Keratinocyte (primary cell): ENCODE measurements at regions not wholly inside any gene's neighbourhood (a gene's known extent, or its start where the extent isn't known, plus 50 kb on each side); places are given as distances from the start of the nearest gene placed in this dataset.

ENCODE experiments used
- DNase-seq: peaks from one replicate; pipeline ENCODE4 v3.0.0-alpha.2; 2011; ENCODE audit warnings: low read depth, missing footprints, low spot score
- FAIRE-seq: peaks from 2 replicates; lab custom pipeline; 2011; peaks lifted over from hg19 to GRCh38; lab: Jason Lieb, UNC
- H2AFZ ChIP-seq: 2 replicates; pipeline ENCODE4 v1.6.0; 2012; ENCODE audit warnings: low read length, control low read depth, inconsistent platforms; ENCODE audit not compliant: control insufficient read depth
- H3K27ac ChIP-seq: 2 replicates; pipeline ENCODE4 v1.5.1; 2011; ENCODE audit warnings: low read length; ENCODE audit not compliant: control insufficient read depth, insufficient read depth
- H3K27me3 ChIP-seq: 3 replicates; pipeline ENCODE4 v1.6.0; 2011; ENCODE audit warnings: low read length; ENCODE audit not compliant: control insufficient read depth, insufficient read depth; ENCODE audit errors: extremely low read depth
- H3K36me3 ChIP-seq, 2 experiments: 2 replicates in 1 of 2; 3 replicates in 1 of 2; pipeline ENCODE4 v1.5.1; 2011; ENCODE audit warnings: low read length in 2 of 2, mild to moderate bottlenecking in 1 of 2; ENCODE audit not compliant: control insufficient read depth in 2 of 2, insufficient read depth in 2 of 2; ENCODE audit errors: extremely low read depth in 1 of 2
- H3K4me1 ChIP-seq: 3 replicates; pipeline ENCODE4 v1.5.1; 2011; ENCODE audit warnings: low read length; ENCODE audit not compliant: control insufficient read depth, insufficient read depth; ENCODE audit errors: extremely low read depth
- H3K4me2 ChIP-seq: 3 replicates; pipeline ENCODE4 v1.6.0; 2011; ENCODE audit warnings: low read depth, low read length; ENCODE audit not compliant: control insufficient read depth, insufficient read depth; ENCODE audit errors: extremely low read depth
- H3K4me3 ChIP-seq, 3 experiments: fragments of 200-600 bp in 1 of 3; sonication (generic) in 1 of 3; 2 replicates in 2 of 3; 3 replicates in 1 of 3; pipeline ENCODE4 v1.5.1; 2011 to 2016; ENCODE audit warnings: low read length in 3 of 3, mild to moderate bottlenecking in 3 of 3, control low read depth in 2 of 3, inconsistent platforms in 1 of 3, low read depth in 1 of 3, mixed read lengths in 1 of 3, mixed run types in 1 of 3, moderate library complexity in 1 of 3; ENCODE audit not compliant: control insufficient read depth in 2 of 3, insufficient read depth in 2 of 3; ENCODE audit errors: extremely low read depth in 1 of 3
- H3K79me2 ChIP-seq: 2 replicates; pipeline ENCODE4 v1.6.0; 2012; ENCODE audit warnings: low read length; ENCODE audit not compliant: control insufficient read depth, insufficient read depth
- H3K9ac ChIP-seq: 3 replicates; pipeline ENCODE4 v1.6.0; 2011; ENCODE audit warnings: low read length; ENCODE audit not compliant: control insufficient read depth, insufficient read depth; ENCODE audit errors: extremely low read depth
- H3K9me1 ChIP-seq: 3 replicates; pipeline ENCODE4 v1.6.0; 2011; ENCODE audit warnings: low read length; ENCODE audit not compliant: control insufficient read depth, insufficient read depth; ENCODE audit errors: extremely low read depth
- H3K9me3 ChIP-seq: 2 replicates; pipeline ENCODE4 v1.5.1; 2012; ENCODE audit warnings: low read depth, low read length; ENCODE audit not compliant: control insufficient read depth
- H4K20me1 ChIP-seq: 3 replicates; pipeline ENCODE4 v1.6.0; 2011; ENCODE audit warnings: low read length; ENCODE audit not compliant: control insufficient read depth, insufficient read depth; ENCODE audit errors: extremely low read depth
- EZH2 ChIP-seq: IDR thresholded peaks from one replicate; pipeline ENCODE4 v1.6.1; 2012; ENCODE audit warnings: inconsistent platforms, mild to moderate bottlenecking, low read length, moderate library complexity
- dilution Hi-C: fragments of 300-500 bp; cut with MboI; formaldehyde crosslinking; loops from one replicate; pipeline ENCODE4 v1.7.0; 2020; ENCODE audit warnings: low sequenced_read_pairs; ENCODE audit not compliant: extremely low pct_ligation_motif_present
- TF ChIP-seq, protein P1 (sequence below), 3 experiments: IDR thresholded peaks in 1 of 3; conservative IDR thresholded peaks in 1 of 3; optimal IDR thresholded peaks in 1 of 3; 2 replicates in 2 of 3; 3 replicates in 1 of 3; pipeline versions ENCODE3 to v1.5.1; 2011; ENCODE audit warnings: low read length in 3 of 3, mild to moderate bottlenecking in 3 of 3, moderate library complexity in 2 of 3, control low read depth in 1 of 3, inconsistent platforms in 1 of 3; ENCODE audit not compliant: insufficient read depth in 2 of 3; ENCODE audit errors: extremely low read depth in 1 of 3

- no peak for TF ChIP-seq EZH2
- TF ChIP-seq, protein P1, sequence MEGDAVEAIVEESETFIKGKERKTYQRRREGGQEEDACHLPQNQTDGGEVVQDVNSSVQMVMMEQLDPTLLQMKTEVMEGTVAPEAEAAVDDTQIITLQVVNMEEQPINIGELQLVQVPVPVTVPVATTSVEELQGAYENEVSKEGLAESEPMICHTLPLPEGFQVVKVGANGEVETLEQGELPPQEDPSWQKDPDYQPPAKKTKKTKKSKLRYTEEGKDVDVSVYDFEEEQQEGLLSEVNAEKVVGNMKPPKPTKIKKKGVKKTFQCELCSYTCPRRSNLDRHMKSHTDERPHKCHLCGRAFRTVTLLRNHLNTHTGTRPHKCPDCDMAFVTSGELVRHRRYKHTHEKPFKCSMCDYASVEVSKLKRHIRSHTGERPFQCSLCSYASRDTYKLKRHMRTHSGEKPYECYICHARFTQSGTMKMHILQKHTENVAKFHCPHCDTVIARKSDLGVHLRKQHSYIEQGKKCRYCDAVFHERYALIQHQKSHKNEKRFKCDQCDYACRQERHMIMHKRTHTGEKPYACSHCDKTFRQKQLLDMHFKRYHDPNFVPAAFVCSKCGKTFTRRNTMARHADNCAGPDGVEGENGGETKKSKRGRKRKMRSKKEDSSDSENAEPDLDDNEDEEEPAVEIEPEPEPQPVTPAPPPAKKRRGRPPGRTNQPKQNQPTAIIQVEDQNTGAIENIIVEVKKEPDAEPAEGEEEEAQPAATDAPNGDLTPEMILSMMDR (optimal IDR thresholded peaks at IDR 0.05 in 1 of 3, IDR thresholded peaks at IDR 0.05 in 1 of 3, conservative IDR thresholded peaks at IDR 0.05 in 1 of 3; ENCODE audit: extremely low read depth in 1 of 3, insufficient read depth in 2 of 3, low read length in 3 of 3): no peak
- no peaks in the 10 kb centered on the region for H3K79me2 ChIP-seq
- peaks cover 9% of the 10 kb centered on the region for H3K4me1 ChIP-seq
- peaks cover 3% of the 10 kb centered on the region for H3K27me3 ChIP-seq
- H3K27ac ChIP-seq: no peak overlapping the region
- dilution Hi-C loops: no loop called here
- no peaks in the 10 kb centered on the region for H4K20me1 ChIP-seq
- no peak overlapping the region for H2AFZ ChIP-seq
- H3K36me3 ChIP-seq: no peaks in the 10 kb centered on the region
- no peaks in the 10 kb centered on the region for H3K9me1 ChIP-seq
- no peak for FAIRE-seq
- H3K4me2 ChIP-seq: no peak overlapping the region
- no peaks in the 10 kb centered on the region for H3K9me3 ChIP-seq
- DNase-seq: no peak
- H3K9ac ChIP-seq: no peak overlapping the region
- no peak overlapping the region for H3K4me3 ChIP-seq
Observed at GRCh38 chr17:72253597-72253996, 132.8 kb downstream of the SOX9 start.

DNA sequence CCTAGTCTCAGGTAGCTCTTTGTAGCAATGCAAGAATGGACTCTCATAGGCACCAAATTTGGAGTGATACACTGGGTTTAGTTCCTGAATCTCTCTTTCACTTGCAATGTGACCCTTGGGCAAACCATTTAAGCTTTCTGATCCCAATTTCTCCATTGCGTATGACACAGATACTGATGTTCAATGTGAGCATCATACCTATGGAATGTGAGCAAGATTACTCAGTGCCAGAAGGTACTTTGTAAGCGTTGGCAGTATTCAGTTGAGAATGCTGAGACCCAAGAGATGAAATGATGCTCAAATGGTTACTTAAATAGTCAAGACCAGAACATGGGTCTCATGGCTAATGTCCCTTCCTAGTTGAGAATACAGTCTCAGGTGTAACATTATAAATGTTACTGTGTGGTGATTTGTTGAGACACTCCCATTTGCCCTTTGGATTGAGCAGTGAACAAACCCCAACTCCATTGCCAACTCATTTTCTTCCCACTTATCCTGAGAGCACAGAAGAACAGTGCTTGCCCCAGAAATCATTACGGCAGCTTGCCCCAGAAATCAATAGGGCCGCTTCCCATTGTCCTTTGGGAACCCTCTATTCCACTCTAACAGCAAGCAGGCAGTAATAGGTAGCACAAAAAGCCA is 134.1 kb downstream of the SOX9 start:
- Histone ChIP-seq H3K9me3 (no peaks in the 10 kb centered on the region), H3K79me2 (no peaks in the 10 kb centered on the region), H3K27ac (no peak overlapping the region), H3K9ac (no peak overlapping the region), H3K4me3 (no peak overlapping the region), H3K9me1 (no peaks in the 10 kb centered on the region), H3K27me3 (peaks cover 3% of the 10 kb centered on the region), H3K4me1 (no peaks in the 10 kb centered on the region), H3K4me2 (no peak overlapping the region), H3K36me3 (no peaks in the 10 kb centered on the region), H4K20me1 (no peaks in the 10 kb centered on the region), H2AFZ (no peak overlapping the region)
- DNase-seq (peak; percentile 5), FAIRE-seq (peak; percentile 79)
- TF ChIP-seq, protein P1 (optimal IDR thresholded peaks at IDR 0.05 in 1 of 3, IDR thresholded peaks at IDR 0.05 in 1 of 3, conservative IDR thresholded peaks at IDR 0.05 in 1 of 3; ENCODE audit: extremely low read depth in 1 of 3, insufficient read depth in 2 of 3, low read length in 3 of 3): no peak
- TF ChIP-seq EZH2: no peak
- dilution Hi-C loops: no loop called here
